Right lobe of liver (tissue), 4 donors: ENCODE measurements at regions not wholly inside any gene's neighbourhood (a gene's known extent, or its start where the extent isn't known, plus 50 kb on each side); places are given as distances from the start of the nearest gene placed in this dataset.

ENCODE experiments used
- POLR2A ChIP-seq: fragments of 450-650 bp; IDR thresholded peaks from one replicate; pipeline ENCODE4 v1.6.1; 2017; ENCODE audit warnings: antibody characterized with exemption, mild to moderate bottlenecking
- TF ChIP-seq, protein P1 (sequence below), 4 donors: fragments of 200-600 bp in 3 of 4; fragments of 450-650 bp in 1 of 4; IDR thresholded peaks; one replicate each; pipeline versions ENCODE4 v1.5.1 to v1.8.0; 2016 to 2022; ENCODE audit warnings: antibody characterized with exemption in 4 of 4, mild to moderate bottlenecking in 2 of 4
- donor health status: DM: no; HTN: no; CAD: no.
- donor health status: DM: no; HTN: no; CAD: no.
- donor health status: DM: no; HTN: yes; CAD: no.

DNA sequence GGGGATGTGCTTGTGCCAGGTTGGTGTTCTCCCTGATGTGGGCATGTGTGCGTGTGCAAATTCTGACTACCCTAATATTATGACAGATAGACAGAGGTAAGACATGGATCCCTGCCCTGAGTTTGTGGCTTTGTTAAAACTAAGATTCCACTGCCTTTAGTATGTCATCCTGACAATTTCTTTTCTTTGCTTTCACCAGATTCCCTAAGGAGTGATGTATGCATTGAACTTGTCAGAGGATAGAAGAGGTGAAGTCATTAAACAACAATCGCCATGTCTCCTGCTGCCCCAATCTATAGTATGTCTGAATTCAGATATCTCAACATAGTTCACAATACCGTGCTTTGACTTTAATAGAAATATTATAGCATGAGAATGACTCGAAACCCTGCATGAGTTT, 137.1 kb upstream of the ELAC2 start:
- TF ChIP-seq POLR2A, result no peak
- TF ChIP-seq, protein P1, sequence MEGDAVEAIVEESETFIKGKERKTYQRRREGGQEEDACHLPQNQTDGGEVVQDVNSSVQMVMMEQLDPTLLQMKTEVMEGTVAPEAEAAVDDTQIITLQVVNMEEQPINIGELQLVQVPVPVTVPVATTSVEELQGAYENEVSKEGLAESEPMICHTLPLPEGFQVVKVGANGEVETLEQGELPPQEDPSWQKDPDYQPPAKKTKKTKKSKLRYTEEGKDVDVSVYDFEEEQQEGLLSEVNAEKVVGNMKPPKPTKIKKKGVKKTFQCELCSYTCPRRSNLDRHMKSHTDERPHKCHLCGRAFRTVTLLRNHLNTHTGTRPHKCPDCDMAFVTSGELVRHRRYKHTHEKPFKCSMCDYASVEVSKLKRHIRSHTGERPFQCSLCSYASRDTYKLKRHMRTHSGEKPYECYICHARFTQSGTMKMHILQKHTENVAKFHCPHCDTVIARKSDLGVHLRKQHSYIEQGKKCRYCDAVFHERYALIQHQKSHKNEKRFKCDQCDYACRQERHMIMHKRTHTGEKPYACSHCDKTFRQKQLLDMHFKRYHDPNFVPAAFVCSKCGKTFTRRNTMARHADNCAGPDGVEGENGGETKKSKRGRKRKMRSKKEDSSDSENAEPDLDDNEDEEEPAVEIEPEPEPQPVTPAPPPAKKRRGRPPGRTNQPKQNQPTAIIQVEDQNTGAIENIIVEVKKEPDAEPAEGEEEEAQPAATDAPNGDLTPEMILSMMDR (IDR thresholded peaks at IDR 0.05), result no peak
